ENCODE measurements at regions not wholly inside any gene's neighbourhood (a gene's known extent, or its start where the extent isn't known, plus 50 kb on each side); places are given as distances from the start of the nearest gene placed in this dataset.
"Not testable (repeated sequence)": the region's sequence is repeated elsewhere in the genome, so short reads cannot be mapped to it uniquely, and the experiment has no call there.

DNA sequence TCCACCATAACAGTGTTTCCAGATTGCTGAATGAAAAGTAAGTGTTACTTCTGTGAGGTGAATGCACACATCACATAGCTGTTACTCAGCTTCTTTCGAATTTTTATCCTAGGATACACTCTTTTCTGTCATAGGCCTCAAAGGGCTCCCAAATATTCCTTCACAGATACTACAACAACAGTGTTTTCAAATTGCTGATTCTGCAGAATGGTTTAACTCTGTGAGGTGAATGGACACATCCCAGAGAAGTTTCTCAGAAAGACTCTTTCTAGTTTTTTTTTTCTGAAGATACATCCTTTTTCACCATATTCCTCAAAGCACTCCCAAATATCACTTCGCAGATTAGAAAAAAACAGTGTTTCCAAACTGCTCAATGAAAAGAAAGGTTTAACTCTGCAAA, 221.1 kb downstream of the OR4A5 start:
- Histone ChIP-seq H3K4me3 (ENCODE audit: low read depth in 1 of 5, low read length in 5 of 5) (peak overlapping the region in 1 of 5 donors; percentile 12), H3K9ac (ENCODE audit: low read length in 5 of 5) (no peak overlapping the region), H3K36me3 (ENCODE audit: control insufficient read depth in 5 of 5, insufficient read depth in 5 of 5, low read length in 5 of 5) (no peaks in the 10 kb centered on the region), H3K27ac (ENCODE audit: low read depth, low read length) (no peak overlapping the region), H3K4me1 (ENCODE audit: control insufficient read depth in 5 of 5, insufficient read depth in 5 of 5, low read length in 5 of 5) (peaks cover 0 to 2% (median 0%) of the 10 kb centered on the region in 5 donors), H3K9me3 (ENCODE audit: control insufficient read depth in 5 of 5, low read length in 5 of 5) (peaks cover 20 to 95% (median 76%) of the 10 kb centered on the region in 5 donors), H3K27me3 (ENCODE audit: control insufficient read depth in 5 of 5, insufficient read depth in 4 of 5, low read length in 5 of 5) (no peaks in the 10 kb centered on the region)

DNA sequence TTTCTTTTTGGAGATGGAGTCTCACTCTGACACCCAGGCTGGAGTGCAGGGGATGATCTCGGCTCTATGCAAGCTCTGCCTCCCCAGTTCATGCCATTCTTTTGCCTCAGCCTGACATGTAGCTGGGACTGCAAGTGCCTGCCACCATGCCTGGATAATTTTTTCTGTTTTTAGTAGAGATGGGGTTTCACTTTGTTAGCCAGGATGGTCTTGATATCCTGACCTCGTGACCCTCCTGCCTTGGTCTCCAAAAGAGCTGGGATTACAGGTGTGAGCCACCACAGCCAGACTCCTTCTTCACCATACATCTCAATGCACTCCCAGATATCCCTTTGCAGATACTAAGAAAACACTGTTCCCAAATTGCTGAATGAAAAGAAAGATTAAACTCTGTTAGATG, 224.3 kb downstream of the OR4A5 start:
- Histone ChIP-seq H3K27ac (ENCODE audit: low read depth, low read length) (no peak overlapping the region), H3K4me3 (ENCODE audit: low read depth in 1 of 5, low read length in 5 of 5) (peak overlapping the region in 1 of 5 donors; percentile 41), H3K36me3 (ENCODE audit: control insufficient read depth in 5 of 5, insufficient read depth in 5 of 5, low read length in 5 of 5) (no peaks in the 10 kb centered on the region), H3K9me3 (ENCODE audit: control insufficient read depth in 5 of 5, low read length in 5 of 5) (peaks cover 12 to 95% (median 75%) of the 10 kb centered on the region in 5 donors), H3K9ac (ENCODE audit: low read length in 5 of 5) (no peak overlapping the region), H3K4me1 (ENCODE audit: control insufficient read depth in 5 of 5, insufficient read depth in 5 of 5, low read length in 5 of 5) (no peaks in the 10 kb centered on the region), H3K27me3 (ENCODE audit: control insufficient read depth in 5 of 5, insufficient read depth in 4 of 5, low read length in 5 of 5) (no peaks in the 10 kb centered on the region)

DNA sequence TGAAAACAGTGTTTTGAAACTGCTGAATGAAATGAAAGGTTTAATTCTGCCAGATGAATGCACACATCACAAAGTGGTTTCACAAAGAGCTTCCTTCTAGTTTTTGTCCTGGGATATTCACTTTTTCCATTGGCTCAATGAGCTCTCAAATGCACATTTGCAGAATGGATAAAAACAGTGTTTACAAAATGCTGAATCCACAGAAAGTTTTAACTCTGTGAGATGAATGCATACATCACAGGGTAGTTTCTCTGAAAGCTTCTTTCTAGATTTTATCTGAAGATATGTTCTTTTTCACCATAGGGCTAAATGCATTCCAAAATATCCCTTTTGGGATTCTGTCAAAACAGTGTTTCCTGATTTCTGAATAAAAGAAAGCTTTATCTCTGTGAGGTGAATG, 237.6 kb downstream of the OR4A5 start:
- Histone ChIP-seq H3K27me3 (ENCODE audit: control insufficient read depth in 5 of 5, insufficient read depth in 4 of 5, low read length in 5 of 5) (no peaks in the 10 kb centered on the region), H3K4me1 (ENCODE audit: control insufficient read depth in 5 of 5, insufficient read depth in 5 of 5, low read length in 5 of 5) (no peaks in the 10 kb centered on the region), H3K9me3 (ENCODE audit: control insufficient read depth in 5 of 5, low read length in 5 of 5) (peaks cover 12 to 63% (median 48%) of the 10 kb centered on the region in 5 donors), H3K9ac (ENCODE audit: low read length in 5 of 5) (no peak overlapping the region), H3K36me3 (ENCODE audit: control insufficient read depth in 5 of 5, insufficient read depth in 5 of 5, low read length in 5 of 5) (peaks cover 0 to 3% (median 0%) of the 10 kb centered on the region in 5 donors), H3K27ac (ENCODE audit: low read depth, low read length) (no peak overlapping the region), H3K4me3 (ENCODE audit: low read depth in 1 of 5, low read length in 5 of 5) (peak overlapping the region in 1 of 5 donors; percentile 4)

DNA sequence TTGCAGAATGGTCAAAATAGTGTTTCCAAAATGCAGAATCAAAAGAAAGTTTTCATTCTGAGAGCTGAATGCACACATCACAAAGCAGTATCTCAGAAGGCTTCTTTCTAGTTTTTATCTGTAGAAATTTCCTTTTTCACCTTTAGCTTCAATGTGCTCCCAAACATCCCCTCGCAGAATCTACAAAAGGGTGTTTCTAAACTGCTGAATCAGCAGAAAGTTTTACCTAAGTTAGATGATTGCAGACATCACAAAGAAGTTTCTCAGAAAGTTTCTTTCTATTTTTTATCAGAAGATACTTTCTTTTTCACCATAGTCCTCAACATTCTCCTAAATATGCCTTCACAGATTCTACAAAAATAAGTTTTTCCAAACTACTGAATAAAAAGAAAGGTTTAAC, 239.8 kb downstream of the OR4A5 start:
- no peaks in the 10 kb centered on the region for H3K27me3 ChIP-seq (ENCODE audit: control insufficient read depth in 5 of 5, insufficient read depth in 4 of 5, low read length in 5 of 5)
- H3K27ac ChIP-seq (ENCODE audit: low read depth, low read length), result no peak overlapping the region
- H3K9ac ChIP-seq (ENCODE audit: low read length in 5 of 5), result no peak overlapping the region
- peaks cover 12 to 46% (median 30%) of the 10 kb centered on the region in 5 donors for H3K9me3 ChIP-seq (ENCODE audit: control insufficient read depth in 5 of 5, low read length in 5 of 5)
- peaks cover 0 to 3% (median 0%) of the 10 kb centered on the region in 5 donors for H3K36me3 ChIP-seq (ENCODE audit: control insufficient read depth in 5 of 5, insufficient read depth in 5 of 5, low read length in 5 of 5)
- peak overlapping the region in 1 of 5 donors; percentile 7 for H3K4me3 ChIP-seq (ENCODE audit: low read depth in 1 of 5, low read length in 5 of 5)
- no peaks in the 10 kb centered on the region for H3K4me1 ChIP-seq (ENCODE audit: control insufficient read depth in 5 of 5, insufficient read depth in 5 of 5, low read length in 5 of 5)

DNA sequence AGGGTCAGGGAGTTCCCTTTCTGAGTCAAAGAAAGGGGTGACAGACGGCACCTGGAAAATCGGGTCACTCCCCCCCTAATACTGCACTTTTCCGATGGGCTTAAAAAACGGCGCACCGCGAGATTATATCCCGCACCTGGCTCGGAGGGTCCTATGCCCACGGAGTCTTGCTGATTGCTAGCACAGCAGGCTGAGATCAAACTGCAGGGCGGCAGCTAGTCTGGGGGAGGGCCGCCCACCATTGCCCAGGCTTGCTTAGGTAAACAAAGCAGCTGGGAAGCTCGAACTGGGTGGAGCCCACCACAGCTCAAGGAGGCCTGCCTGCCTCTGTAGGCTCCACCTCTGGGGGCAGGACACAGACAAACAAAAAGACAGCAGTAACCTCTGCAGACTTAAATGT, 240.5 kb downstream of the OR4A5 start:
- not testable (repeated sequence) for H3K4me1 ChIP-seq (ENCODE audit: control insufficient read depth in 5 of 5, insufficient read depth in 5 of 5, low read length in 5 of 5); H3K27ac ChIP-seq (ENCODE audit: low read depth, low read length); H3K36me3 ChIP-seq (ENCODE audit: control insufficient read depth in 5 of 5, insufficient read depth in 5 of 5, low read length in 5 of 5); H3K4me3 ChIP-seq (ENCODE audit: low read depth in 1 of 5, low read length in 5 of 5); H3K9ac ChIP-seq (ENCODE audit: low read length in 5 of 5); H3K27me3 ChIP-seq (ENCODE audit: control insufficient read depth in 5 of 5, insufficient read depth in 4 of 5, low read length in 5 of 5)
- H3K9me3 ChIP-seq (ENCODE audit: control insufficient read depth in 5 of 5, low read length in 5 of 5), result peaks cover 9 to 38% (median 25%) of the 10 kb centered on the region in 5 donors

DNA sequence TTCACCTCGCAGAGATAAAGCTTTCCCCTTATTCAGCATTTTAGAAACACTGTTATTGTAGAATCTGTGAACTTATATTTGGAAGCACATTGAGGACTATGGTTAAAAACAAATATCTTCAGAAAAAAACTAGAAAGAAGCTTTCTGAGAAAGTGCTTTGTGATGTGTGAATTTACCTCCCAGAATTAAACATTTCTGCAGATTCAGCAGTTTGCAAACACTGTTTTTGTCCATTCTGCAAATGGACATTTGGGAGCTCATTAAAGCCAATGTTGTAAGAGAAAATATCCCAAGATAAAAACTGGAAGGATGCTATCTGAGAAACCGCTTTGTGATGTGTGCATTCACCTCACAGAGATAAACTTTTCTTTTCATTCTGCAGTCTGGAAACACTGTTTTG, 272.7 kb downstream of the OR4A5 start:
- H3K36me3 ChIP-seq (ENCODE audit: control insufficient read depth in 5 of 5, insufficient read depth in 5 of 5, low read length in 5 of 5), result no peaks in the 10 kb centered on the region
- H3K9me3 ChIP-seq (ENCODE audit: control insufficient read depth in 5 of 5, low read length in 5 of 5), result peaks cover 13 to 86% (median 71%) of the 10 kb centered on the region in 5 donors
- H3K4me1 ChIP-seq (ENCODE audit: control insufficient read depth in 5 of 5, insufficient read depth in 5 of 5, low read length in 5 of 5), result no peaks in the 10 kb centered on the region
- H3K27me3 ChIP-seq (ENCODE audit: control insufficient read depth in 5 of 5, insufficient read depth in 4 of 5, low read length in 5 of 5), result no peaks in the 10 kb centered on the region
- no peak overlapping the region for H3K9ac ChIP-seq (ENCODE audit: low read length in 5 of 5)
- H3K27ac ChIP-seq (ENCODE audit: low read depth, low read length), result no peak overlapping the region
- peak overlapping the region in 1 of 5 donors; percentile 4 for H3K4me3 ChIP-seq (ENCODE audit: low read depth in 1 of 5, low read length in 5 of 5)

DNA sequence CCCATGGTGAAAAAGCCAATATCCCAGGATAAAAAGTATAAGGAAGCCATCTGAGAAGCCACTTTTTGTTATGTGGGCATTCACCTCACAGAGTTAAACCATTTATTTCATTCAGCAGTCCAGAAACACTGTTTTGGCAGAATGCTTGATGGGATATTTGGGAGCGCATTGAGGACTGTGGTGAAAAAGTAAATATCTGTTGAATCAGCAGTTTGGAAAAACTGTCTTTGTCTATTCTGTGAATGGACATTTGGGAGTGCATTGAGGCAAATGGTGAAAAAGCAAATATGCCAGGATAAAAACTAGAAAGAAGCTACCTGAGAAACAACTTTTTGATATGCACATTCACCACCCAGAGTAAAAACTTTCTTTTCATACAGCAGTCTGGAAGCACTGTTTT, 276.2 kb upstream of the TRIM48 start:
- no peaks in the 10 kb centered on the region for H3K27me3 ChIP-seq (ENCODE audit: control insufficient read depth in 5 of 5, insufficient read depth in 4 of 5, low read length in 5 of 5)
- H3K4me1 ChIP-seq (ENCODE audit: control insufficient read depth in 5 of 5, insufficient read depth in 5 of 5, low read length in 5 of 5), result no peaks in the 10 kb centered on the region
- no peak overlapping the region for H3K27ac ChIP-seq (ENCODE audit: low read depth, low read length)
- no peak overlapping the region for H3K9ac ChIP-seq (ENCODE audit: low read length in 5 of 5)
- H3K4me3 ChIP-seq (ENCODE audit: low read depth in 1 of 5, low read length in 5 of 5), result no peak overlapping the region
- H3K36me3 ChIP-seq (ENCODE audit: control insufficient read depth in 5 of 5, insufficient read depth in 5 of 5, low read length in 5 of 5), result no peaks in the 10 kb centered on the region
- peaks cover 0 to 58% (median 42%) of the 10 kb centered on the region in 5 donors for H3K9me3 ChIP-seq (ENCODE audit: control insufficient read depth in 5 of 5, low read length in 5 of 5)

DNA sequence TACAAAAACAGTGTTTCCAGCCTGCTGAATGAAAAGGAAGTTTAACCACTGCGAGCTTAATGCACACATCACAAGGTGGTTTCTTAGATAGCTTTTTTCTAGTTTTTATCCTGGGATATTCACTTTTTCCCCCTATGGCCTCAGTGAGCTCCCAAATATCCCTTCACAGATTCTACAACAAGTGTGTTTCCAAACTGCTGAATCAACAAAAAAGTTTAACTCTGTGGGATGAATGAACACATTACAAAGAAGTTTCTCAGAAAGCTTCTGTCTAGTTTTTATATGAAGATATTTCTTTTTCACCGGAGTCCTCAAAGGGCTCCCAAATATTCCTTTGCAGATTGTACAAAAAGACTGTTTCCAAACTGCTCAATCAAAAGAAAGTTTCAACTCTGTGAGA, 233.1 kb upstream of the TRIM48 start:
- H3K27me3 ChIP-seq (ENCODE audit: control insufficient read depth in 5 of 5, insufficient read depth in 4 of 5, low read length in 5 of 5); H3K4me1 ChIP-seq (ENCODE audit: control insufficient read depth in 5 of 5, insufficient read depth in 5 of 5, low read length in 5 of 5); H3K36me3 ChIP-seq (ENCODE audit: control insufficient read depth in 5 of 5, insufficient read depth in 5 of 5, low read length in 5 of 5); H3K27ac ChIP-seq (ENCODE audit: low read depth, low read length); H3K9ac ChIP-seq (ENCODE audit: low read length in 5 of 5): not testable (repeated sequence)
- H3K4me3 ChIP-seq (ENCODE audit: low read depth in 1 of 5, low read length in 5 of 5), result peak overlapping the region in 2 of 5 donors; percentile 28 to 44
- peaks cover 16 to 85% (median 69%) of the 10 kb centered on the region in 5 donors for H3K9me3 ChIP-seq (ENCODE audit: control insufficient read depth in 5 of 5, low read length in 5 of 5)

DNA sequence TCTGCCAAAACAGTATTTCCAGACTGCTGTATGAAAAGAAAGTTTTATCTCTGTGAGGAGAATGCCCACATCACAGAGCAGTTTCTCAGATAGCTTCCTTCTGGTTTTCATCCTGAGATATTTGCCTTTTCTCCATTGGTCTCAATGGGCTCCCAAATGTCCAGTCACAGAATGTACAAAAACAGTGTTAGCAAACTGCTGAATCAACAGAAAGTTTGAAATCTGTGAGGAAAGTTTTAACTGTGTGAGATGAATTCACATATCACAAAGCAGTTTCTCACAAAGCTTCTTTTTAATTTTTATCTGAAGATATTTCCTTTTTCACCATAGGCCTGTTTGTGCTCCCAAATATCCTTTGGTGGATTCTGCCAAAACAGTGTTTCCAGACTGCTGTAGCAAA, 207.2 kb upstream of the TRIM48 start:
- H3K36me3 ChIP-seq (ENCODE audit: control insufficient read depth in 5 of 5, insufficient read depth in 5 of 5, low read length in 5 of 5), result no peaks in the 10 kb centered on the region
- H3K4me1 ChIP-seq (ENCODE audit: control insufficient read depth in 5 of 5, insufficient read depth in 5 of 5, low read length in 5 of 5), result no peaks in the 10 kb centered on the region
- no peak overlapping the region for H3K9ac ChIP-seq (ENCODE audit: low read length in 5 of 5)
- H3K9me3 ChIP-seq (ENCODE audit: control insufficient read depth in 5 of 5, low read length in 5 of 5), result peaks cover 16 to 78% (median 63%) of the 10 kb centered on the region in 5 donors
- H3K27ac ChIP-seq (ENCODE audit: low read depth, low read length), result no peak overlapping the region
- H3K4me3 ChIP-seq (ENCODE audit: low read depth in 1 of 5, low read length in 5 of 5), result peak overlapping the region in 1 of 5 donors; percentile 37
- no peaks in the 10 kb centered on the region for H3K27me3 ChIP-seq (ENCODE audit: control insufficient read depth in 5 of 5, insufficient read depth in 4 of 5, low read length in 5 of 5)

DNA sequence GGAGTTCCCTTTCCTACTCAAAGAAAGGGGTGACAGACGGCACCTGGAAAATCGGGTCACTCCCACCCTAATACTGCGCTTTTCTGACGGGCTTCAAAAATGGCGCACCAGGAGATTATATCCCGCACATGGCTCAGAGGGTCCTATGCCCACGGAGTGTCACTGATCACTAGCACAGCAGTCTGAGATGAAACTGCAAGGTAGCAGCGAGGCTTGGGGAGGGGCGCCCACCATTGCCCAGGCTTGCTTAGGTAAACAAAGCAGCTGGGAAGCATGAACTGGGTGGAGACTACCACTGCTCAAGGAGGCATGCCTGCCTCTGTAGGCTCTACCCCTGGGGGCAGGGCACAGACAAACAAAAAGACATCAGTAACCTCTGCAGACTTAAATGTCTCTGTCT, 177.4 kb upstream of the TRIM48 start:
- H3K27me3 ChIP-seq (ENCODE audit: control insufficient read depth in 5 of 5, insufficient read depth in 4 of 5, low read length in 5 of 5); H3K9ac ChIP-seq (ENCODE audit: low read length in 5 of 5); H3K4me1 ChIP-seq (ENCODE audit: control insufficient read depth in 5 of 5, insufficient read depth in 5 of 5, low read length in 5 of 5); H3K36me3 ChIP-seq (ENCODE audit: control insufficient read depth in 5 of 5, insufficient read depth in 5 of 5, low read length in 5 of 5); H3K27ac ChIP-seq (ENCODE audit: low read depth, low read length): not testable (repeated sequence)
- H3K4me3 ChIP-seq (ENCODE audit: low read depth in 1 of 5, low read length in 5 of 5), result peak overlapping the region in 1 of 5 donors; percentile 41
- H3K9me3 ChIP-seq (ENCODE audit: control insufficient read depth in 5 of 5, low read length in 5 of 5), result peaks cover 0 to 40% (median 20%) of the 10 kb centered on the region in 5 donors

DNA sequence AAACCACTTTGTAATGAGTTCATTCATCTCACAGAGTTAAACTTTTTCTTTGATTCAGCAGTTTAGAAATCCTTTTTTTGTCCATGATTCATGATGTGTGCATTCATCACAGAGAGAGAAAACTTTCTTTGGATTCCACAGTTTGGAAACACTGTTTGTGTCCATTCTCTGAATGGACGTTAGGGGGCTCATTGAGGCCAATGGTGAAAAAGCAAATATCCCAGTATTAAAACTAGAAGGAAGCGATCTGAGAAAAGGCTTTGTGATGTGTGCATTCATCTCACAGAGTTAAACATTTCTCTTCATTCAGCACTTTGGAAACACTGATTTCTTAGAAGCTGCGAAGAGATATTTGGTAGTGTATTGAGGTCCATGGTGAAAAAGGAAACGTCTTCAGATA, 155.6 kb upstream of the TRIM48 start:
- no peaks in the 10 kb centered on the region for H3K36me3 ChIP-seq (ENCODE audit: control insufficient read depth in 5 of 5, insufficient read depth in 5 of 5, low read length in 5 of 5)
- H3K9ac ChIP-seq (ENCODE audit: low read length in 5 of 5), result no peak overlapping the region
- no peak overlapping the region for H3K27ac ChIP-seq (ENCODE audit: low read depth, low read length)
- H3K4me1 ChIP-seq (ENCODE audit: control insufficient read depth in 5 of 5, insufficient read depth in 5 of 5, low read length in 5 of 5), result no peaks in the 10 kb centered on the region
- H3K9me3 ChIP-seq (ENCODE audit: control insufficient read depth in 5 of 5, low read length in 5 of 5), result peaks cover 10 to 42% (median 31%) of the 10 kb centered on the region in 5 donors
- no peaks in the 10 kb centered on the region for H3K27me3 ChIP-seq (ENCODE audit: control insufficient read depth in 5 of 5, insufficient read depth in 4 of 5, low read length in 5 of 5)
- H3K4me3 ChIP-seq (ENCODE audit: low read depth in 1 of 5, low read length in 5 of 5), result no peak overlapping the region
